HG03354 (cell line): ENCODE measurements at regions not wholly inside any gene's neighbourhood (a gene's known extent, or its start where the extent isn't known, plus 50 kb on each side); places are given as distances from the start of the nearest gene placed in this dataset.
A peak's percentile ranks its signal among the peaks of the same experiment; 100 is the strongest.
"Not testable (repeated sequence)": the region's sequence is repeated elsewhere in the genome, so short reads cannot be mapped to it uniquely, and the experiment has no call there.

Experiments used
- ATAC-seq: cut with Tn5 transposase; IDR thresholded peaks from one replicate; pipeline ENCODE4 v1.9.1; 2021; ENCODE audit warnings: mild to moderate bottlenecking; ENCODE audit not compliant: unreplicated experiment, poor library complexity, severe bottlenecking

DNA sequence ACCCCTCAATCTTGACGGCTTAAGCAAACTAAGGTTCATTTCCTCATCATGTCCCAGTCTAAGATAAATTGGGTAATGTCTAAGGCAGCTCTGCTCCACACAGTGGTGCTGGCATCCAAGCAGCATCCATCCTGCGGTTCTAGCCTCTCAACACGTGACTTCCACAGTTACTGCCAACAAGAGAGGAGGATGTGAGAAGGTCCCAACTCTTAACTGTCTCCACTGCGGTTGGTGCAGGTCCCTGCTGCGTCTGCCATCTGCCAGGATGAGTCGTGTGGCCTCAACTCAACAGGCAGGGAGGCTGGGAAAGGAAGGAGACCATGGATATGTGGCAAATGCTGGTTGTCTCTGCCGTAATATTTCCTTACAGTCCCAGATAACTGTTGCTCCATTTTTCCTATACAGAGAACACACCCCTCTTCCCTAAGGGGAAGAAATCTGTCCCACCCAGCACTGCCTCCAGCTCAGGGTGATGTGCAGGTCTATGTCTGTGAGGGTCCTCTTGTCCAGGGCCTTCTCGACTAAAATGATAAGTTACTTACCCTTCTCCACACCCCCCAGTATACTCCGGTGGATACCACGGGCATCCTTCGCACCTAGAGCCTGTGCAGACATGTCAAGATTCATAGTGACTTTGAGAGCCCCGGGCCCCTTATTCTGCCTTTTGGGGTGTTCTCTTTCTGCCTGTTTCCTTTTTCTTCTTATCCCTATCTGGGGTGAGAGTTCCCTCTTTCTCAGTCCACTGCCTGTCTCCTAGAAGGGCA is 64.7 kb downstream of the KCNJ18 start:
- no peak for ATAC-seq

DNA sequence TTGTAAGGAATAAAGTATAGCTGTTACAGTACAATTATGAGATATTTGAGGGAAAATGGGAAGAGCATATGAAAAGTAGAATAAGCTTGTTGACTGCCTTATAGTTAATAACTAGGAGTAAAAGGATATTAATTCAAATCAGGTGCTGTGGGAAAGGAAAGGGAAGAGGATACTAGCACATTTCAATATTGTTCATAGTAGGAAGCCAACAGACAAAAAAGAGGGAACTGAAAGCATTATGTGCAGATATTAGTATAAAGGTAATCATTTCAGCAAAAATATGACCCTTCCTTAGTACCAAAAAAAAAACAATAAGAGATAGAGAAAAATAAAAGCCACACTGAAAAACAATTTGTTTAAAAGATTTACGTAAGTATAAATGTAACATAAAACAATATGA is 67.3 kb downstream of the KCNJ18 start:
- not testable (repeated sequence) for ATAC-seq

DNA sequence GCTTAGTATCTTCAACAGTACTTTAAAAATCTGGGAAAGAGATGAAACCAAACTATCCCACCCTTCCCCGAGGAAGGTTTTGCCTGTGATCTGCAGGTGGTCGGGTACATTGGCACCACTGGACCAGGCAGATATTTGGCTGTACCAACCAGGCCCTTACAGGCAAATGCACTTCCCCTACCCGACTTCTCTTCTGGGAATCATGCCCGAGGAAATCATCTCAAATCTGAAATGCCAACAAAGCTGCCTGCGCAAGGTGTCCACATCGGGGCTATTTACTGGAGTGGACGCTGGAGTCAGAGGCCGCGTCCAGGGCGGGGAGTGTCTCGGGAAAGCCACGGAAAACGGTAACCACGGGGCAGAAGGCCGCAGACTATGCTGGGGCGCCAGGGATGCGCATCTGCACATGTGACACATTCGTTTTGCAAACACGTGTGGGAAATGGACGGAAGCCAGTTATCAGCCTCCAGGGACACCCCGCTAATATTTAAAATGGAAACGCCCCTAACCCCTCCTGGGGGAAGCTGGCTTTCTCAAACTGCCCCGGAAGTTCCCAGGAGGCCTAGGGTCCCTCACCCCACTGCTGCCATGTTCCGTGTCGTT is 71.5 kb downstream of the KCNJ18 start:
- not testable (repeated sequence) for ATAC-seq

DNA sequence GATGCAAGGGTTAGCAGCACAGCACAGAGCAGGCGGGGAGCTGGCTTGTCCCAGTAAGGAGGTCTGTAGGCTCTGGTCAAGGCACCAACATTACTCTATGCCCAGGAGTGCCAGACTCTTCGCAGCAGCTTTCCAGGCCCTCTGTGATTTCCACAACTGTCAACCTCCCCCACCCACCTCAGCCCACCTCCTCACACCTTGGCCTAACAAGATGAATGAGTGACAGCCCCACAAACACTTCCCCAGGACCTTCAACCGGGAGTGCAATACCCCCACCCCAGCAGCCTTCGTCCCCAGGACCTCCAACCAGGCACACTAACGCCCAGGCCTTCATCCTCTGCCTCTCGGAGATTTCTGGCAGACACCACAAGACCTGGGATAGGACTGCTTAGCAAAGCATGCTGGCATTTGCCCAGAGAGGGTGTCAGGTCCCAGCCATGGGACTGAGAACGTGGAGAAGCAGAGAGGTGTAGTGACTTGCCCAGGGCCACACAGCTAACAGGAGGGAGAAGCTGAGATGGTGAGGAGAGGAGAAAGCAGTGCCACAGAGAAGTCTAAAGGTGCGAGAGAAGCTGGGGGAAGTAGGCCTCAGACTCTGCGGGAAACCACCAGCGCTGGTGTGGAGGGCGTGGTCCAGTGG is 73.4 kb downstream of the KCNJ18 start:
- ATAC-seq, result not testable (repeated sequence)

DNA sequence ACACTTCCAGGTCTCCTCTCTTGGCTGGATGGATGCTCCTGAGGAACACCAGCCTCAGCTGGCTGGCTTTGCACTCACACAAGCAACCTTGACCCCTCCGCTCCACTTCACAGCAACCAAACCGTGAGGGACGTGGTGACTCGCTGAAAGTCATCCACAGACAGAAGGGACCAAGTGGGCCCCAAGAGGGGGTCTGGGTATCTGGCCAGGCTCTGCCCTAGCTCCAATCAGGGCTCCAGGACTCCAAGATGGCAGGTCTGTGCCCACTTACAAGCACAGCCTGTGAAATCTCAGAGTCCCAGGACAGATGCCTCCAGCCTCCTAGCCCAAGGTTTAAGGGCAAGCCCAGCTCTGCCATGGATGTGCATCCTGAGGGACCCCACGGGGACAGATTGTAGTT is 74.2 kb downstream of the KCNJ18 start:
- ATAC-seq, result not testable (repeated sequence)

DNA sequence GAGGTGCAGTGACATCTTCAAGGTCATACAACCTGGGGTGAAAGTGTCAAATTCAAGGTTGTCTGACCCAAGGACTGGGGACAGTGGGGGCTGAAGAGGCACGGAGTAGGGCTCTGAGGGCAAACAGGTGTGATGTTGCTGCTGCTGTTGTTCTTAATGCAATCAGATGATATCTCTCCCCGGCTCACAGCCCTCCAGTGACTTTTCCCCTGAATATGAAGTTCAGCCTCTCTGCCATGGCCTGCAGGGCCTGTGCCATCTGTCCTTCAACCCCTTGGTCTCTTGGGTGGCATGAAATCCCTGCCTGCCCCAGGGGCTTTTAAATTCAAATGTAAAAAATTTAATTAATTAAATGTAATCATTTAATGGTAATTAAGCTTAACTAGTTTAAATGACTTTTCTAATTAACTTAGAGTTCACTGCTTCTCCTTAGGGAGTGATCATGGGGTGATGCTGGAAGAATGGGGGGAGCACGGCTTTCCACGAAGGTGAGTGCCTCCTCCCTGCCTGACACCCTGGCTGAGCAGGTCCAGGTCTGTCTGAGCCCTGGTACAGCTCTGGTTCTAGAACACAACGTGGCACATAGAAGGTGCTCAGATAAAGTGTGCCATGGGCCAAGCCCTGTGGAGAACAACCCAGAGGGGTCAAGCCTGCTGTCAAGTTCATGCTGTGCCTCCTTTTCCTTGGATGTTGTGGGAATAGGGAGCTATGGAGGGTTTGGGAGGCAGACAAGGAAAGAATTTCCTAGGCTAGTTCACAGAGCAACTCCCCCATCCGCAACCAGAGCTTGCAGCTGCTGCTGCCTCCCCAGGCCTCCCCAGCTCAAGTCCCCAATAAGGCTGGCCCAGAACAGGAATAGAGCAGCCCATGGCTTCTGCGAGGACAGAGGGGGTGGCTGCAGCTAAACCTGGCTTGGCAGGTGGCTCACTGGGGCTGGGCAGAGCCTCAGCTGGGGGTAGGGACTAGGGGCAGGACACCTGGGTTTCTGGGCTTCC is 75.1 kb downstream of the KCNJ18 start:
- not testable (repeated sequence) for ATAC-seq

DNA sequence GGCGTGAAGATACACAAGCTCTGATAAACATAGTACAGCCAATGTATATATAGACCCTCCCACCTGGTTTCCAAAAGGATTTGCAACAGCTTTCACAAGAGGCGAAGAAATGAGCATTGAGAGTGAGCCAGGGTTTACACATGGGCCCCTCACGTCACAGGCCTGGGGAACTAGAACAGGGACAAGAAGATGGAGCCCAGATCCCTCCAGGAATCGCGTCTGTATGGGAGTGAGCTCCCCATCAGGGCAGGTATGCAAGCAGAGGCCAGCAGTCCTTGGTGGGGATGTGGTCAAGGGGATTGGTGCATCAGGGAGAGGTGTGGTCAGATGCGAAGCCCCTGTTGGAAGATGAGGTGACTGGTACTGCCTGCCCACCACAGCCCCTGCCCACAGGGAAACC is 75.9 kb downstream of the KCNJ18 start:
- not testable (repeated sequence) for ATAC-seq

DNA sequence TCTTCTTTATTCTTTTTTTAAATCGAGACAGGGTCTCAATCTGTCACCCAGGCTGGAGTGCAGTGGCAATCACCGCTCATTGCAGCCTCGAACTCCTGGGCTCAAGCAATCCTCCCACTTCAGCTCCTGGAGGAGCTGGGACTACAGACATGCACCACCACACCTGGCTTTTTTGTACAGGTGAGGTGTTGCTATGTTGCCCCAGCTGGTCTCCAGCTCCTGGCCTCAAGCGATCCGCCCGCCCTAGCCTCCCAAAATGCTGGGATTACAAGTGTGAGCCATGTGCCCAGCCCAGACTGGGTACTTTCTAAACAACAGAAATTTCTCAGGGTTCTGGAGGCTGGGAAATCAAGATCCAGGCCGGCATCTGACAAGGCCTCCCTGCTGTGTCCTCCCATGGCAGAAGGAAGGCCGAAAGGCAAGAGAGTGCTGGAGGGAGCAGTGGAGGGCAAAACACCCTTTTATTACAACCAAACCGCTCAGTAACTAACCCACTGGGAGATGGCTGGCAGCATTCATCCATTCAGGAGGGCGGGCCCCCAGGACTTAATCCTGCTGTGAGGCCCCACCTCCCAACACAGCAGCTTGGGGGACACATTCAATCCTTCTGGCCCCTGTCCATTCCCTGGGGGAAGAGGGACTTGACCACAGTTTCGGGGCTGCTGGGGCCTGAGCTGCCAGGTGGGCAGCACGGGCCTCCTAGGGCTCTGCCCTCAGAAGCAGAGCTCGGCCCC is 76.6 kb downstream of the KCNJ18 start:
- not testable (repeated sequence) for ATAC-seq

DNA sequence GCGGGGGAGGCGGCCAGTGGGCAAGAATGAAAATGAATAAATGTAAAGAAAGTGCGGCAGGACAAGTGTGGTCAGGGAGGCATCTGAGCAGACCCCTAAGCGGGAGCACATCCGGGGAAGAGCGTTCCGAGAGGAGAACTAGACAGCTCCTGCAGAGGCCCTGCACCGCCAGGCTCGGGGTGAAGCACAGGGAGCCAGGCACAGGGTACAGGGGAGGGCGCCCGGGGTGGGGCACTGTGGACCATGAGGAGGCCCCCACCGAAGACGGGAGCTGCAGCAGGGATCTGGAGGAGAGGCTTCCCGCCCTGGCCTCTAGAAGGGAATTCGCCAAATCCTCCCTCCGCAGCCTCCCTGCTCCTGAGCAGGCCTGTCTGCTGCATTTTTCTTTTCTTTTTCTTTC is 77.5 kb downstream of the KCNJ18 start:
- ATAC-seq, result not testable (repeated sequence)

DNA sequence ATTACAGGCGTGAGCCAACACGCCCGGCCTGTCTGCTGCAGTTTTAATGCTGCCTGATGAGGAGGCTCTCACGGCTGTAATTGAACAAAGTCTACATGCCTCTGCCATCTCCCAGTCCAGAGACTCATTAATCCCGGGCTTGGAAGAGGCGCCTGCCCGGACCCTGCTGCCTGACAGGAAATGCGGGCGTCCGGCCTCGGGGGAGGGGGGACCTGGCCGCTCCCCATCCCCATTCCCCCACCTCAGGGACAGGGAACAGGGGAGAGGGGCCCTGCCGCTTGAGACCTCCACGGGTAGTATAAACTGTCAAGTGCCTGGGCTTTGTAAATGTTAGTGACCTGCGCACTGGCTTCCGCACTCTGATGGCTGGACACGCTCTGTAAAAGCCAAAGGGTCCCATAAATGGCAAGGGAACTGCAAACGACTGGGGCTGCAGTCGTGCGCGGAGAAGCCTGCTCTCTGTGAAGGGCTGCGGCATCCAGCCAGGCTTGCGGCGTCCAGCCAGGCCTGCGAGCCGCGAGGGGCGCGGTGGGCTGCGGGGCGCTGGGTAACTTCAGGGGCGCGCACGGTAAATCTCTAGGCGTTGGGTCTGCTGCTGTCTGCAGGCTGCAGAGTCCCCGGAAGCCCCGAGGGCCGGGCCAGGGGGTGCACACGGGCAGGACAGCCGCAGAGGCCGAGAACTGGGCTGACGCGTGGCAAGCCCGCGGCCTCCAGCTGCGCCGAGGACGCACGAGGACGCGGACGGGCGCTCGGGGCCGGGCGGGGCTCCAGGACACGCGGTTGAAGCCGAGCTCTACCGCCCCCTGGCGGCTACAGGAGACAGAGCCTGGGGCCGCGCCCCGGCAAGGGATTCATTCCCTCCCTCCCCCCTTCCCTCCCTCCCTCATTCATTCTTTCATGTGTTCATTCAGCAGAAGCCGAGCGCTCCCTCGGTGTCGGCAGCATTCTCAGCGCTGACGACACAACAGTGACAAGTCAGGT is 78.4 kb downstream of the KCNJ18 start:
- peak; percentile 76 for ATAC-seq

DNA sequence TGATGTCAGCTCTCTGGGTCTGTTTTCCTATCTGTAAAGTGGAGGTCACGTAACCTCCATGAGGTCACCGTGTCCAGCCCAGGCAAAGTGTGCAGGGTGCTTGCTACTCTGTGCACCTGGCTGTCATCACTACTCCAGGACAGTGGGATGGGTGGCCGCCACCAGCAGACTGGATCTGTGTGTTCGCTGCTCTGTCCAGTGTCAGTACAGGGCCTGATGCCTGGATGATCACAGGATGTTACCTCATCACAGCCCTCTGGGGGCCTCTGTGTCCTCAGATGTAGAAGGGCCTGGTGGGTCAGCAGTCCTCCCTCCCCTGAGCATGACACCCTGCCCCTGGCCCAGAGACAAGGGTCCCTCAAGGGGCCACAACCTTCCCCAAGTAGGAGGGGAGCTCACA is 80.0 kb downstream of the KCNJ18 start:
- no peak for ATAC-seq

DNA sequence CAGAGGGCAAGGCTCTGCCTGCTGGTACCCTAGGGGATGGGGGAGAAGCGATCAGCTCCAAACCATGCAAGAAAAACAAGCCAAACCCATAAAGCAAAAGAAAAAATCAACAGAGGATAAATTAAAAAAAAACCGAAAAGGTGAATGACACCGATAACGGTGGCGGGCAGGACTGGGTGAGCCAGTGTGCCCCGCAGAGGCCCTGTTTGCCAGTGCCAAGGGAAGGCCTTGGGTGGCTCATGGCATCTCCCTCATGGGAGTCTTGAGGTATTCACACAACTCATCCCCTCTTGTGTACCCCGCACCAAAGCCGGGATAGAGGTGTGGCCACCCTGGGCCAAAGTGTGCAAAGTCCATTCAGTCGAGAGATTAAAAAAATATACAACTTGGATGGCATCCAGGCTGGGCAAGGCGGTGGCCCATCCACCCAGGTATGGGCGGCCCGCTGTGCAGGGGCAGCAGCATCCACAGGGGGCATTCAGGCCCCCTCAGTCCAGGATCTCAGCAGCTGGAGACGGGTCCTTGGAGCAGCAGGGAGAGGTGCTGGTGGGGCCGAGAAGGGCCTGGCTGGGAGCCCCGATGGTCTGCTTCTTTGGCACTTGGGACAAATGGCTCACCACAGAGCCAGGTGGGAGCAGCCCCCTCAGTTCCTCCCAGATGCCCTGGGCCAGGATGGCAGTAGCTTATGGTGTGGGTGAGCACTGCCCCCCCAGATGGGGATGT is 80.8 kb downstream of the KCNJ18 start:
- not testable (repeated sequence) for ATAC-seq

DNA sequence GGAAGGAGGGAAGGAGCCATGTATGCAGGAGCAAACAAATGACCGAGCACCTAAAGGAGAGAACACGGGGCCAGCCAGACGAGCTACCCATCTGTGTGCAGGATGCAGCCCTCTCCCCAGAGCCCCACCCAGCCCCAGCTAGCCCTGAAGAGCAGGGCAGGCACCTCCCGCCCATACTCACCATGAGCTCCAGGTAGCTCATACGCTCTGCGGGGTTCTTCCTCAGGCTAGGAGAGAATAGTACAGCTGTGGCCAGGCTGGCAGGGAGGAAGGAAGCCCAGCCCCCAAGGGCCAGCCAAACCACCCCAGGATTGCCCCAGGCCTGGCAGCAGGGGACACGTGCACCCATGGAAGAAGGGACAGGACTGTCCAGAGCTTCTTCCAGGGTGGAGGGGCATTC is 81.9 kb downstream of the KCNJ18 start:
- ATAC-seq, result no peak

DNA sequence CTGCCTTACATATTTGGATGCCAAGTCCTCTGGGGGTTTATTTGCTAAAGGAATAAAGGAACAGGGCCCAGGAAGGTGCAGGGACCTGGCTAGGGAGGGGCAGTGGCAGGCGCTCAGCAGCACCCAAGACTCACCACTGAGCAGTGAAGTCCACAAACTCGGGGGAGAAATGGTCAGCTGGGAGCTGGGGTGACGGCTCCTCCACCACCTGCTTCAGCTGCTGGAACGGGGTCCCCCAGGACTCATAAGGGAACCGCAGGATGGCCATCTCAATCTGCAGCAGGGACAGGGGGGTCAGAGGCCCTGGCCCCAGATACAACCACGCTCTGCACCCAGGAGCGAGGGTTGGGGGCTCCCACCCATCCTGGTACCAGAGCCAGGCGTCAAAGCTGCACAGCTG is 83.2 kb downstream of the KCNJ18 start:
- not testable (repeated sequence) for ATAC-seq

DNA sequence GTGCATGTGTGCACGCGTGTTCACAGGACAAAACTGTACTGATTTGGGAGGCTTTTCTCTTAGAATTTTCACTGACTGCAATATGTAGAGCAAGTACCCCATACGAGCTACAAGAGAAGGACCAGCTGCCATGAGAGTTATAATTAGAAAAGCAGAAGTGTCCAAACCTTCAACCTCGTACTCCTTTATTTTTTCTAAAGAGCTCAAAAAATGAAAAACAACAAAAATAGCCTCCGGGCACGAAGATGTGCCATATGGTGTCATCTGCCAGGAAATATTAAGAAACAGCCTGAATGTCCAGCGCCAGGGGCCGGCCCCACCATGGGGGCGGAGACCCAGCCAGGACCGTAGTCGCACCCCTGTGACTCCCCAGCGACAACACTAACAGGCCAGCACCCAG is 84.6 kb downstream of the KCNJ18 start:
- not testable (repeated sequence) for ATAC-seq

DNA sequence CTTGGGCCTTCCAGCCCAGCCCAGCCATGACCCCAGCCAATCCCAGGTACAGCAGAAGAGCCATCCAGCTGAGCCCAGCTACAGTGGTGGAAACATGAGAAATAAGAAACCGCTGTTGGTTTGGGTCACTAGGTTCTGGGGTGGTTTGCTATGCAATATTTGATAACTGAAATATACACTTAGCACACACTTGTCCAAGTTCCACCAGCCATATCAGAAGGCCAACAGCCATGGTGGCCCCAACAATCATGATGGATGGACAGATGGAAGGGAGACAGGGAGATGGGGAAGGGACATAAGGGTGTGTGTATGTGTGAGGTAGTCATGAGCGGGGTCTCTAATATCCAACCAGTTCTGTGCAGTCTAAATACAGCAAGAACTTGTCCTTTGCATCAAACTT is 86.5 kb downstream of the KCNJ18 start:
- not testable (repeated sequence) for ATAC-seq

DNA sequence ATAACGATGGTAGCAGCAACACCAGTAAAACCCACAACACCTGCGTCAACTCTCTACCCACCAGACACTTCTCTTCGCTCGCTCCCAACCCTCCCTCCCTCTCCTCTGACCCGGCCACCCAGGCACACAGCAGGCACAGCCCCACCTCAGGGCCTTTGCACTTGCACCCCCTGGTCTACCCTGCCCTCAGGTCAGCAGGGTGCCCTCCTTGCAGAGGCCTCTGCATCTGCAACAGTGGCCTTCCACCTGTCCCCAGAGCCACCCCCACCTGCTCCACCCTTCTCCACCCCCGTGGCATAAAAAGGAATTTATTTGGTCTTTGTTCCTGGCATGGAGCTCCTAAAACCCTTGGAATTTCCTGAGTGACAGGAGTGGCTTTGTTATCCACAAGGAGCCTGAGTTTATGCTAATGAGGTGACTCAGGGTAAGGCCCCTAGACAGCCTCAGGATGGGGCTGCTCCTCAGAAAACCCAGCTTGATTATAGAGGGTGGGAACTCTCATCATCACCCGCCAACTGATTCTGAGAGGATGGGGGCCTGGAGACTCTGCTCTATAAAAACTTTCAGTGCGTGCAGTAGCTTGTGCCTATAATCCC is 88.1 kb downstream of the KCNJ18 start:
- ATAC-seq, result not testable (repeated sequence)
